ENCODE measurements at regions not wholly inside any gene's neighbourhood (a gene's known extent, or its start where the extent isn't known, plus 50 kb on each side); places are given as distances from the start of the nearest gene placed in this dataset.

- Histone ChIP-seq H3K27me3 (no peaks in the 10 kb centered on the region), H3K4me1 (ENCODE audit: low read depth) (peaks cover 10% of the 10 kb centered on the region), H3K27ac (no peak overlapping the region), H3K9me3 (ENCODE audit: low read depth) (no peaks in the 10 kb centered on the region), H3K36me3 (no peaks in the 10 kb centered on the region), H3K4me3 (no peak overlapping the region)
- no peak for DNase-seq (ENCODE audit: low read depth in 1 of 2, low spot score in 1 of 2)
- TF ChIP-seq CTCF (IDR thresholded peaks at IDR 0.05; ENCODE audit: low read depth, low read length), result no peak
Observed at GRCh38 chr13:64725492-64725891, 2504.6 kb downstream of the PCDH9 start.

GRCh38 chr13:64723724-64724123 is 2506.4 kb downstream of the PCDH9 start:
- Histone ChIP-seq H3K27me3 (no peaks in the 10 kb centered on the region), H3K27ac (no peak overlapping the region), H3K4me1 (ENCODE audit: low read depth) (peaks cover 10% of the 10 kb centered on the region), H3K4me3 (no peak overlapping the region), H3K36me3 (no peaks in the 10 kb centered on the region), H3K9me3 (ENCODE audit: low read depth) (no peaks in the 10 kb centered on the region)
- peak; percentile 24 to 93 for DNase-seq (ENCODE audit: low read depth in 1 of 2, low spot score in 1 of 2)
- TF ChIP-seq CTCF (IDR thresholded peaks at IDR 0.05; ENCODE audit: low read depth, low read length), result no peak

GRCh38 chr13:64718116-64718515 is 2512.0 kb downstream of the PCDH9 start:
- TF ChIP-seq CTCF (IDR thresholded peaks at IDR 0.05; ENCODE audit: low read depth, low read length), result no peak
- no peak overlapping the region for H3K27ac ChIP-seq
- no peaks in the 10 kb centered on the region for H3K27me3 ChIP-seq
- no peak overlapping the region for H3K4me3 ChIP-seq
- H3K36me3 ChIP-seq, result no peaks in the 10 kb centered on the region
- no peaks in the 10 kb centered on the region for H3K4me1 ChIP-seq (ENCODE audit: low read depth)
- no peaks in the 10 kb centered on the region for H3K9me3 ChIP-seq (ENCODE audit: low read depth)
- DNase-seq (ENCODE audit: low read depth in 1 of 2, low spot score in 1 of 2), result no peak

GRCh38 chr13:64716936-64717335 is 2513.2 kb downstream of the PCDH9 start:
- no peaks in the 10 kb centered on the region for H3K9me3 ChIP-seq (ENCODE audit: low read depth)
- H3K4me3 ChIP-seq, result no peak overlapping the region
- TF ChIP-seq CTCF (IDR thresholded peaks at IDR 0.05; ENCODE audit: low read depth, low read length), result no peak
- H3K4me1 ChIP-seq (ENCODE audit: low read depth), result no peaks in the 10 kb centered on the region
- DNase-seq (ENCODE audit: low read depth in 1 of 2, low spot score in 1 of 2), result no peak
- H3K36me3 ChIP-seq, result no peaks in the 10 kb centered on the region
- no peaks in the 10 kb centered on the region for H3K27me3 ChIP-seq
- no peak overlapping the region for H3K27ac ChIP-seq

GRCh38 chr13:64709079-64709478 is 2521.1 kb downstream of the PCDH9 start:
- no peak overlapping the region for H3K27ac ChIP-seq
- H3K27me3 ChIP-seq, result no peaks in the 10 kb centered on the region
- no peaks in the 10 kb centered on the region for H3K4me1 ChIP-seq (ENCODE audit: low read depth)
- DNase-seq (ENCODE audit: low read depth in 1 of 2, low spot score in 1 of 2), result no peak
- H3K4me3 ChIP-seq, result no peak overlapping the region
- H3K36me3 ChIP-seq, result no peaks in the 10 kb centered on the region
- TF ChIP-seq CTCF (IDR thresholded peaks at IDR 0.05; ENCODE audit: low read depth, low read length), result no peak
- H3K9me3 ChIP-seq (ENCODE audit: low read depth), result no peaks in the 10 kb centered on the region

GRCh38 chr13:64704121-64704649 is 2526.0 kb downstream of the PCDH9 start:
- no peak overlapping the region for H3K4me3 ChIP-seq
- TF ChIP-seq CTCF (IDR thresholded peaks at IDR 0.05; ENCODE audit: low read depth, low read length), result no peak
- H3K9me3 ChIP-seq (ENCODE audit: low read depth), result no peaks in the 10 kb centered on the region
- H3K27me3 ChIP-seq, result no peaks in the 10 kb centered on the region
- no peaks in the 10 kb centered on the region for H3K36me3 ChIP-seq
- no peak for DNase-seq (ENCODE audit: low read depth in 1 of 2, low spot score in 1 of 2)
- H3K4me1 ChIP-seq (ENCODE audit: low read depth), result no peaks in the 10 kb centered on the region
- H3K27ac ChIP-seq, result no peak overlapping the region
